ENCODE measurements at regions not wholly inside any gene's neighbourhood (a gene's known extent, or its start where the extent isn't known, plus 50 kb on each side); places are given as distances from the start of the nearest gene placed in this dataset.

- Mint-ChIP-seq H3K9me3 (peaks cover 3 to 12% (median 8%) of the 10 kb centered on the region in 7 donors), H3K36me3 (peaks cover 1 to 6% of the 10 kb centered on the region in 2 donors), H3K4me3 (no peak overlapping the region), H3K27ac (no peak overlapping the region), H3K4me1 (peaks cover 16% of the 10 kb centered on the region), H3K27me3 (ENCODE audit: low read depth in 3 of 3) (peaks cover 0 to 4% (median 3%) of the 10 kb centered on the region in 3 donors)
- no peaks in the 10 kb centered on the region for H4K20me1 ChIP-seq (ENCODE audit: insufficient read depth, low read length)
- H3K9me3 ChIP-seq (replicated peaks in 1 of 2; ENCODE audit: control insufficient read depth in 1 of 2, insufficient read depth in 1 of 2, low read length in 2 of 2): peaks cover 0 to 11% of the 10 kb centered on the region in 2 donors
- no peak for DNase-seq
- H2AFZ ChIP-seq (ENCODE audit: insufficient read depth, low read depth, low read length, poor library complexity, severe bottlenecking): no peak overlapping the region
- H3K79me2 ChIP-seq (ENCODE audit: insufficient read depth, low read length): no peaks in the 10 kb centered on the region
- intact Hi-C loops (cut with micrococcal nuclease): no loop called here
- no peaks in the 10 kb centered on the region for H3K27me3 ChIP-seq (ENCODE audit: control insufficient read depth in 2 of 2, insufficient read depth in 2 of 2, low read length in 2 of 2)
- peaks cover 7 to 11% of the 10 kb centered on the region in 2 donors for H3K4me1 ChIP-seq (ENCODE audit: control insufficient read depth in 1 of 2, insufficient read depth in 2 of 2, low read length in 2 of 2)
- H3K4me2 ChIP-seq (replicated peaks; ENCODE audit: extremely low read depth, low read length, poor library complexity, severe bottlenecking): no peak overlapping the region
- H3K4me3 ChIP-seq (replicated peaks in 1 of 3; ENCODE audit: low read depth in 2 of 3, low read length in 3 of 3): no peak overlapping the region
- WGBS (ENCODE audit: insufficient coverage): 96% methylated on average over 6 of the region's 8 CpGs
- H3K36me3 ChIP-seq (replicated peaks in 1 of 2; ENCODE audit: control insufficient read depth in 1 of 2, insufficient read depth in 2 of 2, low read length in 2 of 2): no peaks in the 10 kb centered on the region
- no peak for TF ChIP-seq CTCF (IDR thresholded peaks at IDR 0.05)
- H3K27ac ChIP-seq (ENCODE audit: low read depth in 1 of 2, low read length in 2 of 2): no peak overlapping the region
- H3K9ac ChIP-seq (ENCODE audit: insufficient read depth, low read length, poor library complexity, severe bottlenecking): no peak overlapping the region
Measured at GRCh38 chr1:229119876-229120275, 151.0 kb upstream of the RAB4A start.

DNA sequence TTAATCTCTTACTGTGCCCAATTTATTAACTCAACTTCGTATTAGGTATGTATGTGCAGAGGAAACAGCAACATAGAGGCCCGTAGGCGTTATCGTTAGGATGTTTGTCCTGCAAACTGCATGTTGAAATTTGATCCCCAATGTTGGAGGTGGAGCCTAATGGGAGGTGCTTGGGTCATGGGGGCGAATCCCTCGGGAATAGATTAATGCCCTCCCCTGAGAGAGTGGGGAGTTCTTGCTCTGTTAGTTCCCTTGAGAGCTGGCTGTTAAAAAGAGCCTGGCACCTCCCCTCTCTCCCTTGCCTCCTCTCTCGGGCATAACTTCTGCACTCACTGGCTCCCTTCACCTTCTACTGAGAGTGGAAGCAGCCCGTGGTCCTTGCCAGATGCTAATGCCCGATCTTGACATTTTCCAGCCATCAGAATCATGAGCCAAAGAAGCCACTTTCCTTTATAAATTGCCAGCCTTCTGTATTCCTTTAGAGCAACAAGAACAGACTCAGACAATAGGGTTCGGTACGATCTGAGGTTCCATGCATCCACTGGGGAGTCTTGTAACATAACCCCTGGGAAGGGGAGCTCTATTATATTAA lies 149.0 kb upstream of the RAB4A start:
- Mint-ChIP-seq H3K9me3 (peaks cover 3 to 12% (median 8%) of the 10 kb centered on the region in 7 donors), H3K36me3 (peaks cover 1 to 6% of the 10 kb centered on the region in 2 donors), H3K4me3 (no peak overlapping the region), H3K27me3 (ENCODE audit: low read depth in 3 of 3) (peaks cover 0 to 3% (median 2%) of the 10 kb centered on the region in 3 donors), H3K4me1 (peaks cover 19% of the 10 kb centered on the region), H3K27ac (peak overlapping the region in 1 of 7 donors; percentile 68)
- Histone ChIP-seq H4K20me1 (ENCODE audit: insufficient read depth, low read length) (no peaks in the 10 kb centered on the region), H3K4me1 (ENCODE audit: control insufficient read depth in 1 of 2, insufficient read depth in 2 of 2, low read length in 2 of 2) (peaks cover 8 to 11% of the 10 kb centered on the region in 2 donors), H3K79me2 (ENCODE audit: insufficient read depth, low read length) (no peaks in the 10 kb centered on the region), H3K4me2 (replicated peaks; ENCODE audit: extremely low read depth, low read length, poor library complexity, severe bottlenecking) (no peak overlapping the region), H3K27ac (ENCODE audit: low read depth in 1 of 2, low read length in 2 of 2) (no peak overlapping the region), H3K36me3 (replicated peaks in 1 of 2; ENCODE audit: control insufficient read depth in 1 of 2, insufficient read depth in 2 of 2, low read length in 2 of 2) (no peaks in the 10 kb centered on the region), H3K9ac (ENCODE audit: insufficient read depth, low read length, poor library complexity, severe bottlenecking) (no peak overlapping the region), H2AFZ (ENCODE audit: insufficient read depth, low read depth, low read length, poor library complexity, severe bottlenecking) (no peak overlapping the region), H3K27me3 (ENCODE audit: control insufficient read depth in 2 of 2, insufficient read depth in 2 of 2, low read length in 2 of 2) (no peaks in the 10 kb centered on the region), H3K9me3 (replicated peaks in 1 of 2; ENCODE audit: control insufficient read depth in 1 of 2, insufficient read depth in 1 of 2, low read length in 2 of 2) (peaks cover 0 to 11% of the 10 kb centered on the region in 2 donors), H3K4me3 (replicated peaks in 1 of 3; ENCODE audit: low read depth in 2 of 3, low read length in 3 of 3) (no peak overlapping the region)
- no peak for TF ChIP-seq CTCF (IDR thresholded peaks at IDR 0.05)
- WGBS (ENCODE audit: insufficient coverage): 87% methylated on average over 5 of the region's 11 CpGs
- DNase-seq: no peak
- intact Hi-C loops (cut with micrococcal nuclease): no loop called here

All from CD14-positive monocyte (primary cell).